HTR-8/SVneo (cell line): ENCODE measurements at regions not wholly inside any gene's neighbourhood (a gene's known extent, or its start where the extent isn't known, plus 50 kb on each side); places are given as distances from the start of the nearest gene placed in this dataset.
"Not testable (repeated sequence)": the region's sequence is repeated elsewhere in the genome, so short reads cannot be mapped to it uniquely, and the experiment has no call there.

Experiments
- DNase-seq: peaks from one replicate; pipeline ENCODE4 v3.0.0; 2011; ENCODE audit warnings: low spot score, mixed read lengths; ENCODE audit not compliant: insufficient read length
- FAIRE-seq: peaks from 2 replicates; lab custom pipeline; 2011; peaks lifted over from hg19 to GRCh38; lab: Jason Lieb, UNC

GRCh38 chr5:24103451-24104023, 541.2 kb downstream of the CDH10 start:
- FAIRE-seq (peak; percentile 13), DNase-seq (no peak)

GRCh38 chr5:24110004-24110615, 534.7 kb downstream of the CDH10 start:
- peak; percentile 57 for DNase-seq
- FAIRE-seq, result peak; percentile 87

DNA sequence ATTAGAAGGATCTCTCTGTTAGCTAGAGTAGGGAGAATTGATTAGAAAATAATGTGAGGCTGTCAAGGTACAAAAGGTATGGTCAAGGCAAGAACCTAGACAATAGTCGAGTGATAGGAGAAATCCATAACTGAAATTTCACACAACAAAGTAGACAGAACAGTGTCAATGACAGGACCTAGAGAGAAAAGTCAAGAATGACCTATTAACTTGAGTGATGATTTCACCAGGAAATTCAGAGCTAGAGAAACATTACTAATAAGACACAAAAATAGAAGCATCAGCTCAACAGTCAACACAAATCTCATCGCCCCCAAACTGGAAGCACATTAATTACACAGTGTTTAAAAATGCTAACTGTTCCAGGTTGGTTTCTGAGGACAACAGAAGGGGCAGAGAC, 532.4 kb downstream of the CDH10 start:
- peak; percentile 20 for FAIRE-seq

DNA sequence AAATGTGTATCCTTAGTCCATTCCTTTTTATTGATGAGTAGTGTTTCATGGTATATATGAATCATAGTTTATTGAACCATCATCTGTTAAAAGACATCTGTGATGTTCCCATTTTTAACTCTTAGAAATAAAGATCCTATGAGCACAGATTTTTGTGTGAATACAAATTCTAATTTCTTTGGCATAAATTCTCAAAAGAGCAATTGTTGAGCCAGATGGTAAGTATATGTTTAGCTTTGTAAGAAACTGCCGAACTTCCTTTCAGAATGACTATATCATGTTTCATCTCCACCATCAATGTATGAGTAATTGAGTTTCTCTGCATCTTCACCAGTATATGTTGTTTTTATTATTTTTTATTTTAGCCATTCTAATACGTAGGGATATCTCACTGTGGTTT, 526.4 kb downstream of the CDH10 start:
- no peak for FAIRE-seq
- DNase-seq, result no peak

More for the DNA sequence above, 532.4 kb downstream of the CDH10 start:
- no peak for DNase-seq

GRCh38 chr5:24135536-24135935, 509.2 kb downstream of the CDH10 start:
- DNase-seq, result no peak
- no peak for FAIRE-seq

- DNase-seq (no peak), FAIRE-seq (no peak)
Observed at GRCh38 chr5:24141046-24141445, 503.7 kb downstream of the CDH10 start.

GRCh38 chr5:24142341-24142740, 502.4 kb downstream of the CDH10 start:
- no peak for DNase-seq
- FAIRE-seq, result no peak

- no peak for DNase-seq
- FAIRE-seq, result no peak
Observed at GRCh38 chr5:24145806-24146205, 499.0 kb downstream of the CDH10 start.

GRCh38 chr5:24161559-24161958, 483.2 kb downstream of the CDH10 start:
- FAIRE-seq (no peak), DNase-seq (peak; percentile 26)

DNA sequence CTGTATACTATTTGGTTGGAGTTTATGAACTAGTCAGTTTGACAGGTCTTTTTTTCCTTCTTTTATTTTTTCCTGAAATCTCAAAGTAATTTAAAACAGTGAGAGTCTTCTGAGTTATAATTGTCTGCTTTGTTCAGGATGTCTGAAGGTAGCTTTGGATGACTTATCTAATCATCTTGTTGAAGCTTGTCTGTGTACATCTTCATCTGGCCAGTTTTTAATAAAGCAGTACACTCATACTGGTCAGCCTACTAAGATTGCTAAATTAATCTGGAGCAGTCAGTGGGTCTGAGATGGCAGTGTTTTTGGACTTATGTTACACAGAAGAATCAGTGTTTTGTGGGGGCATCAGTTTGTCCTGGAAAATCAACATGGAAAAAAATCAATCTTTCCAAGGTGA, 482.4 kb downstream of the CDH10 start:
- DNase-seq, result no peak
- peak; percentile 44 for FAIRE-seq

- FAIRE-seq (peak; percentile 89), DNase-seq (peak; percentile 45)
Observed at GRCh38 chr5:24163091-24163490, 481.7 kb downstream of the CDH10 start.

GRCh38 chr5:24167806-24168205, 477.0 kb downstream of the CDH10 start:
- FAIRE-seq, result no peak
- no peak for DNase-seq

DNA sequence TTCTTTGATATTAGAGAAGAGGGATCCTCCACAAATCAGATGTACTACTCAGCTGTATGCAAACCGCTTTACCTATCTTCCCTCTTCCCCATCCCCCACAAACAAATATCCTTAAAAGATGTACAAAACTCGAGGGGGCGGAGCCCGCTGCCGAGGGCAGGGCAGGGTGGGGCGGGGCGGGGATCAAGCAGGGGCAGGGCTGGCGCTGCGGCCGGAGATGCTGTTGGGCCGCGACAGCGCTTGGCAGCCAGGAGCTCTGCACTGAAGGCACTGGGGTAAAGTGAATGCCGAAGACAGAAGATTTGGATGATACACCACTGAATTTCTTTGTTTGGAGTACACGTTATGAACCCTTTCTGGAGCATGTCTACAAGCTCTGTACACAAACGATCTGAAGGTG, 474.8 kb downstream of the CDH10 start:
- DNase-seq, result no peak
- no peak for FAIRE-seq

DNA sequence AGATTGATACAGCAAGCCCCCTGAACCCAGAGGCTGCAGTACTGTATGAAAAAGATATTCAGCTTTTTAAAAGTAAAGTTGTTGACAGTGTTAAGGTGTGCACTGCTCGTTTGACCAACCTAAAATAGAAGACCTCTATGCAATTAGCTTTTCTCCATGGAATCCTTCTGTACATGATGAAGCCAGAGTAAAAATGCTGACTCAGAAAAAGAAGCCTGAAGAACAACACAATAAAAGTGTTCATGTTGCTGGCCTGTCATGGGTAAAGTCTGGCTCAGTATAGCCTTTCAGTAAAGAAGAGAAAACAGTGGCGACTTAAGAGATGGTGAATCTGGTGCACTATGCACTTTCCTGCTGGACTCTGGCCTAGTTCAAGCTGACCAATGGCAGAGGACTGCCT, 473.8 kb downstream of the CDH10 start:
- FAIRE-seq, result peak; percentile 77
- not testable (repeated sequence) for DNase-seq

DNA sequence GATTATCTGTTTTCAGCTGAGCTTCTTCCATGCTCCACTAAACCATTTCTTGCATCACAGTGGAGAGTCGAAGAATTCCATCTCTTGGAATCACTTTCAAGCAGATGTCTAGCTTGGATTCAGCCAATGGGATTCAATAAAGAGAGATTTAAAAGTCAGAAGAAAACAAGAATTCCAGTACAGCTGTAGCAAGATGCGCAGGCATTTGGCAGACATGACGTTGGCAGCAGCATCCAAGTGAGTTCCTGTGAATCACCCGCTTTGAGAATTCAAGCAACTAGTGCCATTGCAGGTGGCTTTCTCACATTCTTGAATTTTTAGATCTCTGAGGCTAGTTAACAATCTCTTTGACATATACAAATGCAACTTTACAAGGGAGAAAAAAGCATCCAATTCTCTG, 467.0 kb downstream of the CDH10 start:
- DNase-seq (no peak), FAIRE-seq (no peak)

- FAIRE-seq, result peak; percentile 80
Observed at GRCh38 chr5:24183981-24184380, 460.8 kb downstream of the CDH10 start.

DNA sequence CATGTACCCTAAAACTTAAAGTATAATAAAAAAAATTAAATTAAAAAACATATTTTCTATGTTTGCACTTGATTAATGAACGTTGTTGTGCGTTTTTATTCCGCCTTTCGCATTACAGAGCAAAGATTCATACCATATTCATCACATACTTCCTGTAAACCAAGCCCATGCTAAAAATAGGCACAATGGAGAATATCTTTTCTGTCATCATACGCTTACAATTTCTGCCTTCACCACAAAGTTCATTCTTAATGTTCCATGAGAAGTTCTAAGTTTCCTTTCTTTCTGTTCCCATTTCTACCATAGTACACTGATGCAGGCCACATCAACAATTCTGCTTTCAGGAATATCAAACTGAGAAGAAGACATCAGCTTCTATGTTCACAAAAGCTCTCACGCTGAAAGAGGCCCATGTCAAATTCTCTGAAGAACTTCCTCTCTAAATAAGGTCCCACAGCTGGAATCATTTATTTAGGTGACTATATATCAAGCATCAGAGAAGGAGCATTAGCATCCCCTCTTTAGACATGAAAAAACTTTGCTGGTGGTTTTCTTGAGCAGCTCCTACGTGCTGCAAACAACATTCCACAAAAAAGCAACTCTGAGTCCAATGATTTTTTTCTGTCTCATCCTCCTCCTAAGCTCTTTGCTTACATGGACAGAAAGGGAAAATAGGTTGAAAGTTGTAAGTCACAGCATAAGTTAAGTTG, 456.4 kb downstream of the CDH10 start:
- no peak for DNase-seq
- peak; percentile 42 for FAIRE-seq

More at GRCh38 chr5:24183981-24184380, 460.8 kb downstream of the CDH10 start:
- DNase-seq, result peak; percentile 10

DNA sequence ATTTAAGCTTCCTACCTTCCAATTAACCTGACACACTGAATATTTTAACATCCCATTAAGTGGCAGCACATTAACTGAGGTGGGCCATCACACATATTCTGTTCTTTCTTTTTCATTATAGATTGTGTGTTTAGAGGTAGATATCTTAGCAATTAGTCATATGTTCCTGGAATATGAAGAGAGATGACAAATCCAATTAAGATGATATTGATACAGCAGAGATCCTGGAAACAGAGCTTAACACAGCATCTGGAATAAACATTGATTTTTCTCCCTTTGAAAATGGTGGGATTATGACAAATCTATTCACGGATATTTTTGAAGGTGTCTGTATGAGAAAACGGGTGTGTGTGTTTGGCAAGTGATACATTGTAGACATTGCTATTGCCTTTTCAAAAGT, 448.0 kb downstream of the CDH10 start:
- DNase-seq (no peak), FAIRE-seq (no peak)

DNA sequence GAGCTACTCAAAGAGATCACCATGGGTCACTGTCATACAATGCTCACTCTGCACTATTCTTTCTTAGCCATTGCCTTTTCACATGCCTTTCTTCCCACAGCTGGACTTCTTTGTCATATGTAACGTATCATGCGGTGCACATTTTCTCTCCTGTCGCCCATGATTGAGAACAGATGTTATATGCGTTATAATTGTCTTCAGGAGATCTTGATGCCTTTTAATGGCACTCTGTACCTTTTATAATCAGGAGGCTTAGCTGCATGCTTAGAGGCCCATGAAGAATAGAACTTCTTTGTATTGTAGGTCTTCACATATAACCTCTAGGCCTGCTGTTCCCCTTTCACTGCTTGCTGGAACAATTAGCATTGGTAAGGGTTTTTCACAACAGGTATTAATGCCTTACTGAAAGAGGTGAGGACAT, 436.1 kb downstream of the CDH10 start:
- FAIRE-seq, result peak; percentile 23
- no peak for DNase-seq

GRCh38 chr5:24215114-24215513, 429.7 kb downstream of the CDH10 start:
- FAIRE-seq (no peak), DNase-seq (no peak)

GRCh38 chr5:24222876-24223275, 421.9 kb downstream of the CDH10 start:
- FAIRE-seq (no peak), DNase-seq (peak; percentile 19)
